ENCODE measurements at regions not wholly inside any gene's neighbourhood (a gene's known extent, or its start where the extent isn't known, plus 50 kb on each side); places are given as distances from the start of the nearest gene placed in this dataset.
"Not testable (repeated sequence)": the region's sequence is repeated elsewhere in the genome, so short reads cannot be mapped to it uniquely, and the experiment has no call there.

GRCh38 chr1:208485512-208485911, 241.3 kb upstream of the PLXNA2 start:
- Mint-ChIP-seq H3K36me3 (no peaks in the 10 kb centered on the region), H3K27ac (no peak overlapping the region), H3K27me3 (ENCODE audit: low read depth in 3 of 3) (peaks cover 2 to 6% (median 5%) of the 10 kb centered on the region in 3 donors), H3K4me1 (no peaks in the 10 kb centered on the region), H3K4me3 (no peak overlapping the region), H3K9me3 (peaks cover 0 to 8% (median 4%) of the 10 kb centered on the region in 7 donors)
- Histone ChIP-seq H3K27ac (ENCODE audit: low read depth in 1 of 2, low read length in 2 of 2) (no peak overlapping the region), H3K36me3 (replicated peaks in 1 of 2; ENCODE audit: control insufficient read depth in 1 of 2, insufficient read depth in 2 of 2, low read length in 2 of 2) (no peaks in the 10 kb centered on the region), H3K4me1 (ENCODE audit: control insufficient read depth in 1 of 2, insufficient read depth in 2 of 2, low read length in 2 of 2) (no peaks in the 10 kb centered on the region), H4K20me1 (ENCODE audit: insufficient read depth, low read length) (no peaks in the 10 kb centered on the region), H2AFZ (ENCODE audit: insufficient read depth, low read depth, low read length, poor library complexity, severe bottlenecking) (no peak overlapping the region), H3K4me3 (replicated peaks in 1 of 3; ENCODE audit: low read depth in 2 of 3, low read length in 3 of 3) (no peak overlapping the region), H3K9me3 (replicated peaks in 1 of 2; ENCODE audit: control insufficient read depth in 1 of 2, insufficient read depth in 1 of 2, low read length in 2 of 2) (no peaks in the 10 kb centered on the region), H3K4me2 (replicated peaks; ENCODE audit: extremely low read depth, low read length, poor library complexity, severe bottlenecking) (no peak overlapping the region), H3K9ac (ENCODE audit: insufficient read depth, low read length, poor library complexity, severe bottlenecking) (no peak overlapping the region), H3K27me3 (ENCODE audit: control insufficient read depth in 2 of 2, insufficient read depth in 2 of 2, low read length in 2 of 2) (no peaks in the 10 kb centered on the region), H3K79me2 (ENCODE audit: insufficient read depth, low read length) (no peaks in the 10 kb centered on the region)
- intact Hi-C loops (cut with micrococcal nuclease), result no loop called here
- WGBS (ENCODE audit: insufficient coverage), result 65% methylated on average over 2 of the region's 3 CpGs
- TF ChIP-seq CTCF (IDR thresholded peaks at IDR 0.05), result no peak
- no peak for DNase-seq

GRCh38 chr1:208486677-208487076, 242.5 kb upstream of the PLXNA2 start:
- no peak overlapping the region for H3K27ac Mint-ChIP-seq
- Histone ChIP-seq H4K20me1 (ENCODE audit: insufficient read depth, low read length) (no peaks in the 10 kb centered on the region), H2AFZ (ENCODE audit: insufficient read depth, low read depth, low read length, poor library complexity, severe bottlenecking) (no peak overlapping the region), H3K4me1 (ENCODE audit: control insufficient read depth in 1 of 2, insufficient read depth in 2 of 2, low read length in 2 of 2) (no peaks in the 10 kb centered on the region), H3K79me2 (ENCODE audit: insufficient read depth, low read length) (no peaks in the 10 kb centered on the region), H3K27ac (ENCODE audit: low read depth in 1 of 2, low read length in 2 of 2) (no peak overlapping the region), H3K4me2 (replicated peaks; ENCODE audit: extremely low read depth, low read length, poor library complexity, severe bottlenecking) (no peak overlapping the region), H3K36me3 (replicated peaks in 1 of 2; ENCODE audit: control insufficient read depth in 1 of 2, insufficient read depth in 2 of 2, low read length in 2 of 2) (no peaks in the 10 kb centered on the region), H3K9me3 (replicated peaks in 1 of 2; ENCODE audit: control insufficient read depth in 1 of 2, insufficient read depth in 1 of 2, low read length in 2 of 2) (no peaks in the 10 kb centered on the region), H3K9ac (ENCODE audit: insufficient read depth, low read length, poor library complexity, severe bottlenecking) (no peak overlapping the region), H3K4me3 (replicated peaks in 1 of 3; ENCODE audit: low read depth in 2 of 3, low read length in 3 of 3) (no peak overlapping the region), H3K27me3 (ENCODE audit: control insufficient read depth in 2 of 2, insufficient read depth in 2 of 2, low read length in 2 of 2) (peaks cover 0 to 3% of the 10 kb centered on the region in 2 donors)
- H3K4me1 Mint-ChIP-seq, result no peaks in the 10 kb centered on the region
- peaks cover 2 to 6% (median 4%) of the 10 kb centered on the region in 3 donors for H3K27me3 Mint-ChIP-seq (ENCODE audit: low read depth in 3 of 3)
- no peak overlapping the region for H3K4me3 Mint-ChIP-seq
- intact Hi-C loops (cut with micrococcal nuclease), result no loop called here
- no peak for TF ChIP-seq CTCF (IDR thresholded peaks at IDR 0.05)
- peaks cover 0 to 8% (median 4%) of the 10 kb centered on the region in 7 donors for H3K9me3 Mint-ChIP-seq
- no peaks in the 10 kb centered on the region for H3K36me3 Mint-ChIP-seq
- no peak for DNase-seq

GRCh38 chr1:208488432-208488831, 244.2 kb upstream of the PLXNA2 start:
- H3K9me3 ChIP-seq (replicated peaks in 1 of 2; ENCODE audit: control insufficient read depth in 1 of 2, insufficient read depth in 1 of 2, low read length in 2 of 2); H3K4me1 ChIP-seq (ENCODE audit: control insufficient read depth in 1 of 2, insufficient read depth in 2 of 2, low read length in 2 of 2); H3K4me3 Mint-ChIP-seq; H3K4me3 ChIP-seq (replicated peaks in 1 of 3; ENCODE audit: low read depth in 2 of 3, low read length in 3 of 3); H3K9me3 Mint-ChIP-seq; H3K4me2 ChIP-seq (replicated peaks; ENCODE audit: extremely low read depth, low read length, poor library complexity, severe bottlenecking); H3K36me3 ChIP-seq (replicated peaks in 1 of 2; ENCODE audit: control insufficient read depth in 1 of 2, insufficient read depth in 2 of 2, low read length in 2 of 2); H3K79me2 ChIP-seq (ENCODE audit: insufficient read depth, low read length); H3K27ac ChIP-seq (ENCODE audit: low read depth in 1 of 2, low read length in 2 of 2); H3K36me3 Mint-ChIP-seq; H4K20me1 ChIP-seq (ENCODE audit: insufficient read depth, low read length); H3K4me1 Mint-ChIP-seq; H3K27ac Mint-ChIP-seq; H3K27me3 ChIP-seq (ENCODE audit: control insufficient read depth in 2 of 2, insufficient read depth in 2 of 2, low read length in 2 of 2); H3K9ac ChIP-seq (ENCODE audit: insufficient read depth, low read length, poor library complexity, severe bottlenecking); H2AFZ ChIP-seq (ENCODE audit: insufficient read depth, low read depth, low read length, poor library complexity, severe bottlenecking); DNase-seq; intact Hi-C loops (cut with micrococcal nuclease); H3K27me3 Mint-ChIP-seq (ENCODE audit: low read depth in 3 of 3): not testable (repeated sequence)
- 93% methylated on average over 17 of the region's 36 CpGs for WGBS (ENCODE audit: insufficient coverage)
